ENCODE measurements at regions not wholly inside any gene's neighbourhood (a gene's known extent, or its start where the extent isn't known, plus 50 kb on each side); places are given as distances from the start of the nearest gene placed in this dataset.

DNA sequence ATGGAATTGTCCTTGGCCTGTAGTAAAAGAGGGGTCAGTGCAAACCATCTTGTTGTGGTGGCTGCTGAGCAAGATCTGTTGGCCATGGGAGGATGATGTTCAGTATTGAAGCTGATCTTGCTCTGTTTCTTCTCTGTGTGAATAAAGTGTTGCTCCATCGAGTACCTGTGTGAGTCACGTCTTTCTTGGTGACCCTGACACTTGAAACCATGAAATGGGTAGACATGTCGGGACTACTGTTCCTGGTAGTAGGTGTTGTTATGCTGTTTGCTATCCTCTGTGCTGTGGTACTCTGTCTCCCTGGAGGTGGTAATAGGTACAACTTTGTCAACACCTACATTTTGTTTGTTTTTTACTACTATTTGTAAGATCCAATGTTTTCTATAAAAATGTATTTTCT is 330.6 kb downstream of the MDFIC start:
- no peak overlapping the region for H3K4me3 ChIP-seq (ENCODE audit: low read depth, low read length)
- DNase-seq (ENCODE audit: low read depth), result no peak
- TF ChIP-seq CTCF (conservative IDR thresholded peaks at IDR 0.05; ENCODE audit: low read depth, low read length), result no peak

GRCh38 chr7:115249080-115249479 is 327.2 kb downstream of the MDFIC start:
- H3K4me3 ChIP-seq (ENCODE audit: low read depth, low read length), result no peak overlapping the region

DNA sequence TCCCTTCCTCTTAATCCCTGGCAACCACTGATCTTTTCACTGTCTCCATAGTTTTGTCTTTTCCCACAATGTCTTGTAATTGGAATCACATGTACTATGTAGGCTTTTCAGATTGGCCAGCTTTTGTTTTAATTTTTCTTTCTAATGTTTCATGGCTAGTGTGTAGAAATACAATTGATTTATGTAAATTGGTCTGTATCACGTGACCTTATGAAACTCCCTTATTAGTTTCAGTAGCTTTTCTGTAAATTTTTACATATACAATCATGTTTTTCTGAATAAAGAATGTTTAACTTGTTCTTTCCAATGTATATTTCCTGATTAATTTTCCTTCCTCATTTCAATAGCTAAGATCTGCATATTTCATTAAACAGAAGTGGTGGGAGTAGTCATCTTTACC is 319.3 kb downstream of the MDFIC start:
- DNase-seq (ENCODE audit: low read depth), result no peak
- H3K4me3 ChIP-seq (ENCODE audit: low read depth, low read length), result no peak overlapping the region
- no peak for TF ChIP-seq CTCF (conservative IDR thresholded peaks at IDR 0.05; ENCODE audit: low read depth, low read length)

More at GRCh38 chr7:115249080-115249479, 327.2 kb downstream of the MDFIC start:
- no peak for TF ChIP-seq CTCF (conservative IDR thresholded peaks at IDR 0.05; ENCODE audit: low read depth, low read length)
- DNase-seq (ENCODE audit: low read depth), result peak; percentile 74

DNA sequence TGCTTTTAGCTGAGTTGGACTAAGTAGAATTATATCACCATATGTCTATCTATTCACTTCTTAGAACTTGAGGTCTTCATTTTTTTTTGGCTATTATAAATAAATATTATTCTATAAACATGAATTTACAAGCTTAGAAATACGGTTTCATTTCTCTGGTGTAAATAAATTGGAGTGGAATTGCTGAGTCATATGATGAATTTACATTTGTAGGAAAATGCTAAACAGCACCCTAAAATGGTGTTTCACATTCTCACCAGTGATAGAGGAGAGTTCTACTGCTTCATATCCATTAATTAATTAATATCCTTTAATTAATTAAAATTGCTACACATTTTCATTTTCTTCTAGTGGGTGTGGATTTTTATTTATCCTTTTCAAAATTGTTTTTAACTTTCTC is 318.3 kb downstream of the MDFIC start:
- TF ChIP-seq CTCF (conservative IDR thresholded peaks at IDR 0.05; ENCODE audit: low read depth, low read length), result no peak
- DNase-seq (ENCODE audit: low read depth), result no peak
- no peak overlapping the region for H3K4me3 ChIP-seq (ENCODE audit: low read depth, low read length)

- DNase-seq (ENCODE audit: low read depth), result no peak
- H3K4me3 ChIP-seq (ENCODE audit: low read depth, low read length), result no peak overlapping the region
- no peak for TF ChIP-seq CTCF (conservative IDR thresholded peaks at IDR 0.05; ENCODE audit: low read depth, low read length)
These were observed 313.2 kb downstream of the MDFIC start for GRCh38 chr7:115235075-115235474.

GRCh38 chr7:115233809-115234208 is 311.9 kb downstream of the MDFIC start:
- no peak for TF ChIP-seq CTCF (conservative IDR thresholded peaks at IDR 0.05; ENCODE audit: low read depth, low read length)
- DNase-seq (ENCODE audit: low read depth), result no peak
- no peak overlapping the region for H3K4me3 ChIP-seq (ENCODE audit: low read depth, low read length)

GRCh38 chr7:115232041-115232440 is 310.1 kb downstream of the MDFIC start:
- H3K4me3 ChIP-seq (ENCODE audit: low read depth, low read length), result no peak overlapping the region
- TF ChIP-seq CTCF (conservative IDR thresholded peaks at IDR 0.05; ENCODE audit: low read depth, low read length), result no peak
- peak; percentile 10 for DNase-seq (ENCODE audit: low read depth)

All from choroid plexus epithelial cell (primary cell).